ENCODE measurements at regions not wholly inside any gene's neighbourhood (a gene's known extent, or its start where the extent isn't known, plus 50 kb on each side); places are given as distances from the start of the nearest gene placed in this dataset.

DNA sequence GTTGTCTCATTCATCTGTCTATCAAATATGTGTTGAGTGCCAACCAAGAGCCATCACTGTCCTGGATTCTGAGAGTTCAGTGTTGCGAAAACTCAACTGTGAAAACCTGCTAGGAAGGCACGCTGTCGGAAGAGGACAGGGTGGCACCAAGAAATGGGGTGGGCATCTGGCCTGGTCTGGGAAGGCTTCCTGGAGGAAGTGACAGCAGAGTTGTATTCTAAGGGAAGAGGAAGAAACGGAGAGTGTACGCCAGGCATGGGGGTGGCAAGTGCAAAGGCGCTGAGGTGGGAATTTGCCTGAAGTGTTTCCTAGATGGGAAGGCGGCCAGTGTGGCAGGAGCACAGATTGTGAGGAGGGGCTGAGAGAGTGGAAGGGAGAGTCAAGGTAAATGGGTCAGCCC, 91.2 kb downstream of the ANKRD60 start:
- no peak for TF ChIP-seq POLR2A (IDR thresholded peaks at IDR 0.05; ENCODE audit: extremely low read depth, insufficient read length)
- TF ChIP-seq, protein P1, sequence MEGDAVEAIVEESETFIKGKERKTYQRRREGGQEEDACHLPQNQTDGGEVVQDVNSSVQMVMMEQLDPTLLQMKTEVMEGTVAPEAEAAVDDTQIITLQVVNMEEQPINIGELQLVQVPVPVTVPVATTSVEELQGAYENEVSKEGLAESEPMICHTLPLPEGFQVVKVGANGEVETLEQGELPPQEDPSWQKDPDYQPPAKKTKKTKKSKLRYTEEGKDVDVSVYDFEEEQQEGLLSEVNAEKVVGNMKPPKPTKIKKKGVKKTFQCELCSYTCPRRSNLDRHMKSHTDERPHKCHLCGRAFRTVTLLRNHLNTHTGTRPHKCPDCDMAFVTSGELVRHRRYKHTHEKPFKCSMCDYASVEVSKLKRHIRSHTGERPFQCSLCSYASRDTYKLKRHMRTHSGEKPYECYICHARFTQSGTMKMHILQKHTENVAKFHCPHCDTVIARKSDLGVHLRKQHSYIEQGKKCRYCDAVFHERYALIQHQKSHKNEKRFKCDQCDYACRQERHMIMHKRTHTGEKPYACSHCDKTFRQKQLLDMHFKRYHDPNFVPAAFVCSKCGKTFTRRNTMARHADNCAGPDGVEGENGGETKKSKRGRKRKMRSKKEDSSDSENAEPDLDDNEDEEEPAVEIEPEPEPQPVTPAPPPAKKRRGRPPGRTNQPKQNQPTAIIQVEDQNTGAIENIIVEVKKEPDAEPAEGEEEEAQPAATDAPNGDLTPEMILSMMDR (IDR thresholded peaks at IDR 0.05; ENCODE audit: low read depth, low read length): no peak
- TF ChIP-seq, protein P2, sequence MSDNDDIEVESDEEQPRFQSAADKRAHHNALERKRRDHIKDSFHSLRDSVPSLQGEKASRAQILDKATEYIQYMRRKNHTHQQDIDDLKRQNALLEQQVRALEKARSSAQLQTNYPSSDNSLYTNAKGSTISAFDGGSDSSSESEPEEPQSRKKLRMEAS (IDR thresholded peaks at IDR 0.05; ENCODE audit: low read depth, low read length): no peak

Measured in NB4 (cell line).